Embryonic facial prominence (tissue), 1 donor: ENCODE measurements at regions not wholly inside any gene's neighbourhood (a gene's known extent, or its start where the extent isn't known, plus 50 kb on each side); places are given as distances from the start of the nearest gene placed in this dataset.
"Not testable (repeated sequence)": the region's sequence is repeated elsewhere in the genome, so short reads cannot be mapped to it uniquely, and the experiment has no call there.

ENCODE experiments used
- DNase-seq: peaks from one replicate; pipeline ENCODE4 v3.0.0-alpha.2; 2016; ENCODE audit errors: extremely low spot score

- no peak for DNase-seq
Observed at GRCh38 chr4:123217664-123218063, 178.9 kb upstream of the SPRY1 start.

DNA sequence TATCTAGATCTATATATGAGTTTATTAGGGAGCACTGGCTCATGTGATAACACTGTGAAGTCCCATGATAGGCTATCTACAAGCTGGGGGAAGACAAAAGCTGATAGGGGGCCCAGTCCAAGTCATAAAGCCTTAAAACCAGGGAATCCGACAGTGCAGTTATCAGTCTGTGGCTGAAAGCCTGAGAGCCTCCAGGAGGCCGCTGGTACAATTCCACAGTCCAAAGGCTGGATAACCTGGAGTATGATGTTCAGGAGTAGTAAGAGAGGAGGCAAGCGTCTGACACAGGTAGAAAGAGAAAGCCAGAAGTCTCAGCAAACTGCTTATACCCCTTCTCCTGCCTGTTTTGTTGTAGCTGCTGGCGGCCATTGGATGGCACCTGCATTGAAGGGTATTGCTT is 177.6 kb upstream of the SPRY1 start:
- DNase-seq = no peak

- no peak for DNase-seq
Observed at GRCh38 chr4:123229286-123229685, 167.3 kb upstream of the SPRY1 start.

DNA sequence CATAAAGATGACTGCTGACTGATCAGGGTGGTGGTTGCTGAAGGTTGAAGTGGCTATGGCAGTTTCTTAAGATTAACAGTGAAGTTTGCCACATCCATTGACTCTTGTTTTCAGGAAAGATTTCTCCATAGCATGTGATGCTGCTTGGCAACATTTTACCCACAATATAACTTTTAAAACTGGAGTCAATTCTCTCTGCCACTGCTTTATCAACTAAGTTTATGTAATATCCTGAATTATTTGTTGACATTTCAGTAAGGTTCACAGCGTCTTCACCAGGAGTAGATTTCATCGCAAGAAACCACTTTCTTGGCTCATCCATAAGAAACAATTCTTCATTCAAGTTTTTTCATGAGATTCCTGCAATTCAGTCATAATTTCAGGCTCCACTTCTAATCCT is 166.5 kb upstream of the SPRY1 start:
- DNase-seq = no peak

- DNase-seq = no peak
Observed at GRCh38 chr4:123232439-123232838, 164.2 kb upstream of the SPRY1 start.

DNA sequence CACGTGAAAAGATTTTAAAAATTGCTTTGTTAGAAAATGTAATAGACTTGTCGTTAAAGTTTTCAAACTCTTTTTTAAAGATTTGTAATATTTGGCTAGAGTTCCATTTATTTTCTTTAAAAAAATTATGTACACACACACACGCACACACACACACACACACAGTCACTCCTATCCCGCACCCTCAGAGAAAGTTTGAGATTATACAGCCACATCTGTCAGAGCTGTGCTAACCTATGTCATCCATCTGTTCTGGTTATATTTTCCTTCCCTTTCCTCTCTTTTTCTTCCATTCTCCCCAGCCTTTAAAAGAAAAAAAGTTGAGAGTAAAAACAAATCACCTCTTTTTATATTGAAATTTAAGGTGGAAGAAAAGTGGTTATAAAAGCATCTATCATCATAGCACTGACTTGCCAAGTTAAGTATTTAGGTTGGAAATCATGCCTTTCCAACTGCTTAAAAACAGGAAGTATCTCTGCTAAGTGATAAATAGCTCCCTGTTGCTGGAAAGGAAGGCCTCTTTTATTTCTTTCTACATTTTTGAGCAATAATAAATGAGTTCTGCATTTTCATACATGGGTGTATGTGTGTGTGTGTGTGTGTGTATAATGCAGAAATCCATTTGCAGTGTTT is 163.3 kb upstream of the SPRY1 start:
- no peak for DNase-seq

- no peak for DNase-seq
Observed at GRCh38 chr4:123234955-123235354, 161.6 kb upstream of the SPRY1 start.

DNA sequence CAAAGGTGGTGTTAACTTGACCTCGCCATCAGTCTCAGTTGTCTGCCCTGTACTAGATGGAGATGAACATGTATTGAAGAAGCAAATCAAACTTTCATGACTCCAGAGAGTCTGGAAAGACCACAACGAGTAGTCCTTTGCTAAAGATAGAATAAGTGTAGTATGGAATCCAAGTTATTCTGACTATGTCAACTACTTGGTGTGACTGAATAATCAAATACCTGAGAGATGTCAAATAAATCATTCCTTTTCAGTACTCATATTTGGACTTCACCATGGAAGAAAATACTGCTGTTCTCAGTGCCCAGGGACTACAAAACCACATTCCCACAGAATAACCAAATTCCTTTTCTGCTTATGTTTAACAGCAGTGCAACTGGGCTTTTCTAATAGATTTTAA is 161.2 kb upstream of the SPRY1 start:
- DNase-seq = no peak

GRCh38 chr4:123236606-123237005 is 160.0 kb upstream of the SPRY1 start:
- DNase-seq = no peak

DNA sequence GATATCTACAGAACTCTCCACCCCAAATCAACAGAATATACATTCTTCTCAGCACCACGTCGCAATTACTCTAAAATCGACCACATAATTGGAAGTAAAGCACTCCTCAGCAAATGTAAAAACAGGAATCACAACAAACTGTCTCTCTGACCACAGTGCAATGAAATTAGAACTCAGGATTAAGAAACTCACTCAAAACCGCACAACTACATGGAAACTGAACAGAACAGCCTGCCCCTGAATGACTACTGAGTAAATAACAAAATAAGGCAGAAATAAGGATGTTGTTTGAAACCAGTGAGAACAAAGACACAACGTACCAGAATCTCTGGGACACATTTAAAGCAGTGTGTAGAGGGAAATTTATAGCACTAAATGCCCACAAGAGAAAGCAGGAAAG is 156.3 kb upstream of the SPRY1 start:
- not testable (repeated sequence) for DNase-seq

- not testable (repeated sequence) for DNase-seq
Observed at GRCh38 chr4:123243220-123243619, 153.4 kb upstream of the SPRY1 start.

DNA sequence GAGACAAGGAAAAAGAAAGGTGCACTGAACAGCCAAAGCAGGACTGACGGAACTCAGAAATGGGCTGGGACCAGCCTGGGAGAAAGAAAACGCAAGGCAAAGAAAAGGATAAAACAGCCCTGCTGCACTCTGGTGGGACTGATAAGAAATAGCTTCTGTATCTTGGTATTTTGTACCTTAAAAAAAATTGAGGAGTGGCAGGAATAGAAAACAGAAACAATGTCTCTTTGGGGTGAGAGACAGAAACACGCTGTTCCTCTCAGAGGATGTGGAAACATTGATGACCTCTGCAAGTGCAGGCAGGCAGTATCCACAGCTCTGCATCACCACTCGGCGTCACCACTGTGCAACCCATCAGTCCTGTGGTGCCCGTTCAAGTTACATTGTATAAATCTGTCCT is 152.5 kb upstream of the SPRY1 start:
- no peak for DNase-seq

- DNase-seq = no peak
Observed at GRCh38 chr4:123246085-123246484, 150.5 kb upstream of the SPRY1 start.

GRCh38 chr4:123248085-123248659 is 148.4 kb upstream of the SPRY1 start:
- DNase-seq = no peak

- no peak for DNase-seq
Observed at GRCh38 chr4:123249821-123250220, 146.8 kb upstream of the SPRY1 start.

DNA sequence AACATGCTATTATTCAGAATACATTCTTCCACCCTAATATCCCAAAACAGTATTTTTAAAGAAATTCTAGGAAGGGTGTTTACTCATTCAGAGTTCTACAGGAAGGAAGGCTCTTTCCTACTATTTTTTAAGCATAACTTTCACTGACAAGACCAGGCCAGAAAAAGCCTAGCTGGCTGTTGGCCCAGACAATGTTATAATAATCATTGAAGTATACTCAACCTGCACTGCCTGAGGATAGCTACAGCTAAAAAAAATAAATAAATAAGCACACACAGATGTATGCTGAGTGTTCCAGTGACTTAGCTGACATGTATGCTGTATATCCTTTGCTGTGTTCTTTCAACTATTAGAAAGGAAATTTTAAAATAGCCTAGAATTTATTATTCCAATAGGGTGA is 145.8 kb upstream of the SPRY1 start:
- peak; percentile 27 for DNase-seq

DNA sequence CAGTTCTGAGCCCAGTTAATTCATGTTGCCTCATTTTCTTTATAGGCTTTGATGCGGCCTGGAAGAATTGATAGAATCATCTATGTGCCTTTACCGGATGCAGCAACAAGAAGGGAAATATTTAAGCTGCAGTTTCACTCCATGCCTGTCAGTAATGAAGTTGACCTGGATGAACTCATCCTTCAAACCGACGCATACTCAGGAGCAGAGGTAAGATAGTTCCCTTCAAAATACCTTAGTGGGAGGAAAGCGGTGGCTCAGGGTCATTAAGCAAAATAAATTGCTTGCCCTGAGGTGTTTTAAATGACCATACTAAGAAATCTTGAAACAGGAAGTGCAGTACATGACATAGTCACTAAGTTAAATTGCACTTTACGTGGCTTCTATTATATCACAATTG is 140.6 kb upstream of the SPRY1 start:
- no peak for DNase-seq

- DNase-seq = no peak
Observed at GRCh38 chr4:123256901-123257300, 139.7 kb upstream of the SPRY1 start.

- DNase-seq = no peak
Observed at GRCh38 chr4:123257591-123257990, 139.0 kb upstream of the SPRY1 start.

DNA sequence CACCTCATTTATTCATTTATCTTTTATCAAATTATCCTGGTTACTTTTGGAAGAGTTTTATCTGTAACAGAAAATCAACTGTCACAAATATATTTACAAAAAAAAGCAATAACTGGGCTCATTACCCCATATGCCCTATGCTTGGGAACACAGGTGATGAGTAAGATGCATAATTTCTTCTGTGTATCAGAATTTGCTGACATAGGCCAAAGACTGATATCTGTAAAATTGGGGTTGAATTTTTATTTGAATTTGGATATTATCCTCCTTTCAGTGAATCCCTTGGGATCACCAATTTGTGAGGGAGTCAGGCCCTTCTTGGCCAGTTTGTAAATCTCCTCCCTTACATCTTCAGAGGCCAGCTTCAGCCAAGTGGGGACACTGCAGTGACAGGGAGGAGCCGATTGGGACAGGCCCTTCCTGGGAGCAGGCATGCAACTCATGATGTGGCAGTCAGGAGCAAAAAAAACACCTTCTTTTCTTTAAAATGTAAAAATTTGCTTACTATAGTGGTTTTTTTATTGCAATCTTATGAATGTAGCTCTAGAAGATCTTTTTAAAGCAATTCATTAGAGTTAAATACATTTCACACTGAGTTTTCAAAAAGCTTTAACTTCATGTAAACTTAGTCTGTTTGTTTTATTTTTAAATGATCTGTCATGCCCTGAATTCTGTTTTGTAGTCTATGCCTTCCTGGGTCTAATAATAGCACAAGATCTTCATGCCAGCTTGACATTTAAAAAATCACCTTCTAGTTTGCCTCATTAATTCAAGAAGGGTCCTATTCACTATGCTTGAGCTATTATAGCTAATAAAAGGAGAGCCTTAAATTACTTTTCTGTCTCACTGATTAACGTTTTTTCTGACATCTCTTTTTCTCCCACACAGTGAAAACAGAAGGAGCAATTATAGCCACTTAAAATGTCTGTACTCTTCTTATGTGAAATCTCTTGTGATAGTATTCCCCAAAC is 136.6 kb upstream of the SPRY1 start:
- DNase-seq = no peak

DNA sequence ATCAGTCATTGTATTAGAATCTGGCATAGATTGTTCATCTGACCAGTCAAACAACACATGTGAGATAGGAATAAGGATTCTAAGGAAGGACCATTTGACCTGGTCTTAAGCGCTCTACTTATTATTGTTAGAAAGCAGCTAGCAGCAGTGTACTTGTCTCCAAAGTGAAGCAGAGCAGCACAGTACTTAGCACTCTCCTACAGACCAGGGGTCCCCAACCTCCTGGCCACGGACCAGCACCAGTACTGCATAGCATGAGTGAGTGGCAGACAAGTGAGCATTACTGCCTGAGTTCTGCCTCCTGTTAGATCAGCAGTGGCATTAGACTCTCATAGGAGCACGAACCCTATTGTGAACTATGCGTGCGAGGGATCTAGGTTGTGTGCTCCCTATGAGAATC is 135.9 kb upstream of the SPRY1 start:
- DNase-seq = no peak

DNA sequence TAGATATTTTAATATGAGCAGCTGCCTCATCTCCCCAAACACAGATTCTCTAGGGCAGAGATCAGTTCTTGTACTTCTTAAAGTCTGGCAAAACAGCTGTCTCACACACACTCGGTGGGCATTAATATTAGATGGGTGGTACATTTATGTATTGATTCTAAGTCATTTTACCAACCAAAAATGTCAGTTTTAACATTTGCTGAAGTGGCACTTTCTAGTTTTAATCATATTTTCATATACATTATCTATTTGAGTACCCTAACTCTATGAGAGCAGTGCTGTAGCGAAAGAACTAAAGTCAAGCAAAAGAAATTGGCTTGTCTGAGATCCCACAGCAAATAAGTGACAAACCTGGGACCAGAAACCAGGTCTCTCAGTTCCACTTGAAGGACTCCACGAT is 134.5 kb upstream of the SPRY1 start:
- no peak for DNase-seq

DNA sequence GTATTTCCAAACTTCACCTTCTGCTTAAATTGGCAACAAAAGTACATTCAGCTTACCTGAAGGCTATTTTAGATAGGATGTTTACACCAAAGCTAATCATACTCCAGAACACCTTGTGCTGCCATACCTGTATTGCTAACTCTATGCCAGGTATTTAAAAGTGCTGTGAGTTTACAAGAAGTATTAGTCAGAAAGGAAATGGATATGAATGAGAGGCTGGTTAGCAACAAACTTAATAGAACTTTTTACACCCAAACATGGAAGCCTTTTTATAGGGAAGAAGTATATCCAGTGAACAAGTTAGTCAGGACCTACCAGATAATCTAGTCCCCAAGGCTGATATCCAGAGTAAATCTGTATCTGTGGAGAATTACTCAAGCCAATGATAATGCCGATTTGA is 131.2 kb upstream of the SPRY1 start:
- DNase-seq = no peak
